ENCODE measurements at regions not wholly inside any gene's neighbourhood (a gene's known extent, or its start where the extent isn't known, plus 50 kb on each side); places are given as distances from the start of the nearest gene placed in this dataset.

DNA sequence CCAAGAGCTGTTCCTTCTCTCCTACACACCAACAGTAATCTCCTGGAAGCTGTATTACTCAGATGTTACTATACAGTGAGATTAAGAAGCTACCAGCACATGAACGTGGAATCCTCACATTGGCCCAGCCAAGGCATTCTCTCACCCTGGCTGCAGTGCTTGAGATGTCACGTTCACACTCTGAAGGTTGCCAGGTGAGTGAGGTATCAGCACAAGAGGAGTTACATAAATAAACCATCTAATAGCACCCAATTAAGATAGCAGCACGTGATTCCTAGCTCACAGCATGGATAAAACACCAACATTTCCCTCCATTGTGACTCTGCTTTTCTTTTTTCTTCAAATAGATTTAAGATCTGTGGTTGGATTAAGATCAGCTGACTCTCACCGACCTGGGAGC is 182.8 kb downstream of the PLPP3 start:
- Histone ChIP-seq H3K9me3 (replicated peaks) (peaks cover 4% of the 10 kb centered on the region; the same call in 1 of the 2 replicates), H3K4me1 (replicated peaks) (peaks cover 34% of the 10 kb centered on the region), H3K4me3 (no peak overlapping the region), H3K36me3 (no peaks in the 10 kb centered on the region), H3K27ac (no peak overlapping the region), H3K27me3 (replicated peaks) (no peaks in the 10 kb centered on the region)
- DNase-seq (ENCODE audit: low read depth in 1 of 2, low spot score in 2 of 2), result no peak

DNA sequence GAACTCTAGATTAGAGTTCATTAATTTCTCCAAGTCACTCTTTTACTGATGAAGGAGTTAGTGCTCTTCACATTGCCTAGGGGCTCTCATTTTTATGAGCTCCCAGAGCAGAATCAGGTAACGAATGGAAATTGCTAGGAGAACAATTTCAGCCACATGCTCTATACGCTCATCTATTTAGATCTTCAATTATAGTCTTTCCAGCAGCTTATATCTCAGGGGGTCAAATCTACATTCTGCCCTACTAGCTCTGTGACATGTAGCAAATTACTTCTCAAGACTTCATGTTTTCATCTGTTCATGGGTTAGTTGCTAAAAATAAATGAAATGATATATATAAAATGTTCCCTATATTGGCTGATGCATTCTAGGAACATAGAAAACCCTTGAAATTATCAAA is 183.6 kb downstream of the PLPP3 start:
- DNase-seq (ENCODE audit: low read depth in 1 of 2, low spot score in 2 of 2), result no peak
- Histone ChIP-seq H3K4me3 (no peak overlapping the region), H3K4me1 (replicated peaks) (peaks cover 31% of the 10 kb centered on the region), H3K36me3 (no peaks in the 10 kb centered on the region), H3K9me3 (replicated peaks) (peaks cover 4% of the 10 kb centered on the region; the same call in 1 of the 2 replicates), H3K27ac (no peak overlapping the region), H3K27me3 (replicated peaks) (no peaks in the 10 kb centered on the region)

DNA sequence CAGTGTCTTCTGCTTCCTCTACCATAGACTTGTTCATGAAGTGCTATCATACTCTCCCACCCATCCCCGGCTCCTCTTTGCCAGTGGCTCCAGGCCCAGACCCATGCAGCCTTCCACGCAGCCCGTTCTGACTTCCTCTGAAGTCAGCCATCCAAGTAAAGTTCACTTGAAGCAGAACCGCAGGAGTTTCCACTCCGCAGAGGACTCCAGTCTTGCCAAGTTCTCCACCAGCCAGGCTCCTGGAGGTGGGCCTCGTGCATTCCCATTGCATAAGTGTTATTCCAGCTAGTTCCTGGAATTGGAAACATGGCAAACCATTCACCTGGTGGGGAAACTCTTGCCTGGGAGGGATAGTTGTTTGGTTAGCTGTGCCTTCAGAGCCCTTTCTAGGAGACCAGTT is 185.1 kb downstream of the PLPP3 start:
- Histone ChIP-seq H3K27ac (no peak overlapping the region), H3K36me3 (no peaks in the 10 kb centered on the region), H3K9me3 (replicated peaks) (no peaks in the 10 kb centered on the region), H3K27me3 (replicated peaks) (no peaks in the 10 kb centered on the region), H3K4me3 (no peak overlapping the region), H3K4me1 (replicated peaks) (peaks cover 16% of the 10 kb centered on the region)
- DNase-seq (ENCODE audit: low read depth in 1 of 2, low spot score in 2 of 2), result no peak

DNA sequence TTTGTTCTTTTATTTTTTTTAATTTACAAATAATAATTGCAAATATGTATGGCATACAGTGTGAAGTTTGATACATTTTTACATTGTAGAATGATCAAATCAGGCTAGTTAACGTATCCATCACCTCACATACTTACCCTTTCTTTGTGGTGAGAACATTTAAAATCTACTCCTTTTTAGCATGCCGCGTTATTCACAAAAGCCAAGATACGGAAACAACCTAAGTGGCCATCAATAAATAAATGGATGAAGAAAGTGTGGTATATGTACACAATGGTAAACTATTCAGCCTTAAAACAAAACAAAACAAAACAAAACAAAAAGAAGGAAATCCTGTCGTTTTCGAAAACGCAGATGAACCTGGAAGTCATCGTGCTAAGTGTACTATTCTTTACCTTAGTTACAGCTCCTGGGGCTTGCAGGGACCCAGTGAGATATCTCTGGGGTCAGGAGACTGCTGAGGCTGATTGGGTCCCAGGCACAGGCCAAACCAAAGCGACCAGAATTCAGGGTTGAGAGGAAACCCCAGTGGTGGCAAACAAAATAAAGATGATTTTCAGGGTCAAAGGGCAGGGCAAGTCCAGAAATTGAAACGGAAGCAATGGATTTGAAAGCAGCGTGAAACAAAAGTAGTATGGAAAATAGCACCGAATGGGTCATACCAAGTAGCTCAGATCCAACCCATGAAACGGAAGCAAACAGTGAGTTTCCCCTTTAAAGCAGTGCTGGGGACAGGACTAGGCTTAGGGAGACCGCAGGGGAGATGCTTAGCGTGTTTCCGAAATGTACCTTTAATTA is 188.2 kb downstream of the PLPP3 start:
- H3K27me3 ChIP-seq (replicated peaks), result no peaks in the 10 kb centered on the region

DNA sequence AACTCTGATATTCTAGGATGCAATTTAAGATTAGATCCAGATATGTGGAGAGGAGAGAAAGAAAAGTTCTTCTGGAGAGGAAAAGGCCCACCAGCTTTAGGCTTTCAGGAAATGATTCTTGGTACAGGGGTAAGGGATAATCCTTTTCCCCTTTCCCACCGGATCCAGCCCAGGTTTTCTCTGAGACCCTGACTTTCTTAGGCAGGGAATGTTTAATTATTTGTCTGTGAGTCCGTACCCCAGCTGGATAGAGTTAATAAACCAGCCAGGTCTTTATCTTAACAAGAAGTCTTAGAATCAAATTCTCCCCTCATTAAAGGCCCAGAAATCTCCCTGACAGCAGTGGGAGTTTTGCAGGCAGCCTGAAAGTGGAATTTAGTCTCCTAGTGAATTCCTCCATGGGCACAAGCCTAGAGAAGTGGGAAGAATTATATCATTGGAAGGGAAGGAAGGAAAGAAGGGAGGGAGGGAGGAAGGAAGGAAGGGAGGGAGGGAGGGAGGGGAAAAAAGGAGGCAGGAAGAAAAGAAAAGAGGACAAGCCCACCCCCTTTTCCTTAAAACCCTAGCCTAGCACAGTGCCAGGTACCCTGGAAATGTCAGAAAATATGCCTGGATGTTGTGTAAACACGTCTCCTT is 189.0 kb downstream of the PLPP3 start:
- Histone ChIP-seq H3K9me3 (replicated peaks) (no peaks in the 10 kb centered on the region), H3K4me3 (no peak overlapping the region), H3K27me3 (replicated peaks) (no peaks in the 10 kb centered on the region), H3K36me3 (no peaks in the 10 kb centered on the region), H3K4me1 (replicated peaks) (no peaks in the 10 kb centered on the region), H3K27ac (no peak overlapping the region)
- DNase-seq (ENCODE audit: low read depth in 1 of 2, low spot score in 2 of 2), result no peak

More for the DNA sequence above, 188.2 kb downstream of the PLPP3 start:
- H3K4me1 ChIP-seq (replicated peaks), result no peaks in the 10 kb centered on the region
- H3K27ac ChIP-seq, result no peak overlapping the region
- DNase-seq (ENCODE audit: low read depth in 1 of 2, low spot score in 2 of 2), result no peak
- no peaks in the 10 kb centered on the region for H3K36me3 ChIP-seq
- no peaks in the 10 kb centered on the region for H3K9me3 ChIP-seq (replicated peaks)
- H3K4me3 ChIP-seq, result no peak overlapping the region

DNA sequence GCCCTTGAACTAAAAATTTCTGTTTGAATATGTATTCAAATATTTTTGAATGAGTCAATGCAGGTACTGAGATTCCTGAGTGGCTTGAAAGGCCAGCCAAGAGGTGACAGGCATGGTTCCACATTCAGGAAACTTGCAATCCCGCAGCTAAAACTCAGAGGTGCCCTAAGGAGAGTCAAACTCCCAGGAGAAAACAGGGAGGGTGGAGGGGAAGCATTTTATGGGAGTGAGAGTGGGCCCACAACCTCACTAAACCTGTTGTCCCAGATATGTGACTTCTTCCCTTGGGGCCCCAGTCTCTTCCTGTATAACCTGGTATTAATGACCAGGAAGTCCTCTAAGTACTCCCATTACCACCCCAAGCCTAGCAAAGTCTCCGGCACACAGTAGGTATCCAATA is 189.6 kb downstream of the PLPP3 start:
- Histone ChIP-seq H3K9me3 (replicated peaks) (no peaks in the 10 kb centered on the region), H3K27me3 (replicated peaks) (no peaks in the 10 kb centered on the region), H3K27ac (no peak overlapping the region), H3K36me3 (no peaks in the 10 kb centered on the region), H3K4me3 (no peak overlapping the region), H3K4me1 (replicated peaks) (no peaks in the 10 kb centered on the region)
- no peak for DNase-seq (ENCODE audit: low read depth in 1 of 2, low spot score in 2 of 2)

DNA sequence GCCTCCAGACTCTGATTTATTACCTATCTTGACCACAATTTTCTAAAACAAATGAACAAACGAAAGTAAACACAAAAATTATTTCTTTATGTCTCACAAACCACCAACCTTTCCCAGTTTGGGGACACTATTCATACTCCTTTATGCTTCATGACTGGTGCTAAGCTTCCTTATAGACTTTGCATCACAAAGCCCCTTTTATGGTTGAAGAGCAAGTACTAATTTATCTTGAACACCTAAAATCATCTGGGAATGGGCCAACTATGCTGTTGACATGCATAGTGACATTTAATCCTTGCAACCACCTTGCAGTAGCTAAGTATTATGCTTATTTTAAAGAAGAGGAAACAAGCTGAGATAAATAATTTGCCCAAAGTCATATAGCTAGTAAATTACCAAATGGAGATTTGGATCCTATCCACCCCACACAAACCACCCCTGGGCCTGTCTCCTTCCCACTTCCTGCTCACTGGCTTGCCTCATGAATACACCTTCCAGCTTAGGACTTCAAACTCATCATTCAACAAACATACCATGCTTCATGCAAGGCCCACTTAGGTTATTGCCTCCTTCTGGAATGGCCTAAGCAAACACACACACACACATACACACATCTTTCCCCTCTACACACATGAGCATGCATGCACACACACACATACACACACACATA is 192.2 kb downstream of the PLPP3 start:
- Histone ChIP-seq H3K36me3 (no peaks in the 10 kb centered on the region), H3K9me3 (replicated peaks) (no peaks in the 10 kb centered on the region), H3K27ac (no peak overlapping the region), H3K27me3 (replicated peaks) (no peaks in the 10 kb centered on the region), H3K4me3 (no peak overlapping the region), H3K4me1 (replicated peaks) (no peaks in the 10 kb centered on the region)
- no peak for DNase-seq (ENCODE audit: low read depth in 1 of 2, low spot score in 2 of 2)

DNA sequence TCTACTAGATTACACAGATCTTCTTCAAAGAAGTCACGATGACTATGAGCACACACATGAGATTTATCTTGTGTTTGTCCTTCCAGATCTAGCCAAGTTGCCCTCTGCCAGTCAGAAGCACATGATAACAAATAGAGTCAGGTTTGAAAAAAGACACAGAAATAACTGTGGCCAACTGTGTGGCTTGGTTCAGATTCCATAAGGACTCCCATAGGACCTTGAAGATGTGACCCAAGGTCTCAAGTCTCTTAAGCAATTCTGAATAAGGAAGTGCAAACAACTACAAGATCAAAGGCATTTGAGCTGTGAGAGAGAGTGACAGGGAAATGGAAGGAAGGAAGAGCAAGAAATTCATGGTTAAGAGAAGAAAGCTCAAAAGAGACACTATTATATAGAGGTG is 194.0 kb downstream of the PLPP3 start:
- DNase-seq (ENCODE audit: low read depth in 1 of 2, low spot score in 2 of 2), result no peak
- no peaks in the 10 kb centered on the region for H3K36me3 ChIP-seq
- H3K27ac ChIP-seq, result no peak overlapping the region
- no peaks in the 10 kb centered on the region for H3K27me3 ChIP-seq (replicated peaks)
- H3K4me3 ChIP-seq, result no peak overlapping the region
- H3K4me1 ChIP-seq (replicated peaks), result no peaks in the 10 kb centered on the region
- no peaks in the 10 kb centered on the region for H3K9me3 ChIP-seq (replicated peaks)

DNA sequence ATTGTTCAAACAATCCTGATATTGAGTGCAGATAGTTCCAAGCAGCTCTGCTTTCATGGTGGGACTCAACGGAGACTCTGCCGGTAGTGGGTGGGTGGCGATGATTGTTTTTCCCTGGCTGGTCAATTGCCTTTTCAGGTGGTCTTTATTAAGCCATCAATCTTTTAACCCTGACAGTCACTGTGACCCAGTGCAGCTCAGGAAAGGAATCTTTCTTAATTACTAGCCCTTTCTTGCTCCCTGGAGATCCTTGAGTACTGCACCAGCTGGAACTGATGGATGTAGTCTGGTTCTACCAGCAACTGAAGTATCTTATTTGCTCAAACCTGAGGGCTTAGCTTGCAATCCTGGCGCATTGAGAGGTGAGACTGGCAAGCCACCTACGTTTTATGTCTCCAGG is 196.4 kb downstream of the PLPP3 start:
- Histone ChIP-seq H3K27me3 (replicated peaks) (no peaks in the 10 kb centered on the region), H3K36me3 (no peaks in the 10 kb centered on the region), H3K4me1 (replicated peaks) (no peaks in the 10 kb centered on the region), H3K27ac (no peak overlapping the region), H3K9me3 (replicated peaks) (no peaks in the 10 kb centered on the region), H3K4me3 (no peak overlapping the region)
- no peak for DNase-seq (ENCODE audit: low read depth in 1 of 2, low spot score in 2 of 2)

DNA sequence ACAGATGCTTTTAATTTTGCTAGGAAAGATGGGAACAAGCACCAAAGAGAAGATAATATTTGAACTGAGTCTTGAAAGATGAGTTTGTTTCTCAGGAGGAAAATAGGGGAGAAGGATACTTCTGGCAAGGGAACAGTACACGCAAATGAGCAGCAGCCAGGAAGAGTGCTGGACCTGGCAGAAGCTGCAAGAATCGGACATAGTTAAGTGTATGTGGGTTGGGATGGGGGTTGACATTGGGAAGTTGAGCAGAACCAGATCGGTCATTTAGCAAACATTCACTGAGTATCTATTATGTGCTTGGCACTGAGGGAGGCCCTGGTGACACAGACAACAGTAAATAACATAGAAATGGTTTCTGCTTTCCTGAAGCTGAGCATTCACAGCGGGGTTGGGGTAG is 198.8 kb downstream of the PLPP3 start:
- Histone ChIP-seq H3K27me3 (replicated peaks) (no peaks in the 10 kb centered on the region), H3K36me3 (no peaks in the 10 kb centered on the region), H3K4me1 (replicated peaks) (peaks cover 12% of the 10 kb centered on the region), H3K27ac (no peak overlapping the region), H3K9me3 (replicated peaks) (no peaks in the 10 kb centered on the region), H3K4me3 (no peak overlapping the region)
- no peak for DNase-seq (ENCODE audit: low read depth in 1 of 2, low spot score in 2 of 2)

DNA sequence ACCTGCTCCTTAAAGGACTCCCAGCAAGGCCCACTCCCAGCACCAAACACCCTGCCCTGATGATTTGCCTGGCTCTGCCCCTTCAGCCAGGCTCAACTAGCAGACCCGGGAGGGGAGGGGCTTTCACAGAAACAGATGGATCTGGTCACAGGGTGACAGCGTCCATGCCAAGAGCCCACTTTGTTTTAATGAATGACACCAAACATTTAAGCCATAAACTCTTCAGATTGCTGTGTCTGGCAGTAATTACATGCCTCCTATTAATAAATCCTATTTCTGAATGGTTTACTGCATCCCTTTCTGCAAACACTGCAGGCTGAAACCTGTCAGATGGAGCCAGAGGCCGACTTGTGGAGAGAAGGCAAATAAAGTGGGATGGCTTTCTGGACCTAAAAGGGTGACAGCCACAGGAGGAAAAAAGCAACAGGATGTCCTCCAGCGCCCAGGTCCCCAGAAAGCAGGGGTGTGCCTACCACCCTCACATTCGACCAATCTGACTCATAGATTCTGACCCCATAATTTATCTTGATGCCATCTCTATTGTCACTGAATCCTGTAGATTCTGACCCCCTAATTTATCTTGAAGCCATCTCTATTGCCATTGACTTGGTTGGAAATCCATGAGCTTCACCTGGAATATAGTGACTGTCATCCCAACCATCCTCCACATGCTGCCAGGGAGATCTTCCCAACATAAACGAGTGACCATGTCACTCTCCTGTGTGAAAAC is 200.9 kb downstream of the PLPP3 start:
- Histone ChIP-seq H3K9me3 (replicated peaks) (no peaks in the 10 kb centered on the region), H3K36me3 (no peaks in the 10 kb centered on the region), H3K4me1 (replicated peaks) (peaks cover 26% of the 10 kb centered on the region), H3K27ac (no peak overlapping the region), H3K4me3 (no peak overlapping the region), H3K27me3 (replicated peaks) (no peaks in the 10 kb centered on the region)
- DNase-seq (ENCODE audit: low read depth in 1 of 2, low spot score in 2 of 2), result no peak

DNA sequence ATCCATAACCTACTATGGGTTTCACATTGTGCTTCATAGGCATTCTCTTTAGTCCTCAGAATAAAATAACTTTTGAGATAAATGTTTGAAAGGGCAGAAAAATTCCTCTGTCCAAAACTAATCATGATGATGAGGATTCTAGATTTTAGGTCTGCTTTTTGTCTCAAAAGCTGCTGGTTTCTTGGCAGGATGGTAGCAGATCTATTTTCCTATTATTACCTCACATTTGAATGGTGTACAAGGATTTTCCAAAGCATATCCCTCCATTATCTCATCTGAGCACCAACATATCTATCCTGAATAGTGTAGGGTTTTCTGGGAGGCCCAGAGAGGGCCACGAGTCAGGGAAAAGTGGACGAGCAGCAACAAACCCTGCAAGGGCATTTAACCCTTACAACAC is 201.9 kb downstream of the PLPP3 start:
- DNase-seq (ENCODE audit: low read depth in 1 of 2, low spot score in 2 of 2), result no peak
- H3K4me1 ChIP-seq (replicated peaks), result peaks cover 26% of the 10 kb centered on the region
- H3K27me3 ChIP-seq (replicated peaks), result no peaks in the 10 kb centered on the region
- H3K9me3 ChIP-seq (replicated peaks), result no peaks in the 10 kb centered on the region
- no peak overlapping the region for H3K4me3 ChIP-seq
- H3K27ac ChIP-seq, result no peak overlapping the region
- no peaks in the 10 kb centered on the region for H3K36me3 ChIP-seq

DNA sequence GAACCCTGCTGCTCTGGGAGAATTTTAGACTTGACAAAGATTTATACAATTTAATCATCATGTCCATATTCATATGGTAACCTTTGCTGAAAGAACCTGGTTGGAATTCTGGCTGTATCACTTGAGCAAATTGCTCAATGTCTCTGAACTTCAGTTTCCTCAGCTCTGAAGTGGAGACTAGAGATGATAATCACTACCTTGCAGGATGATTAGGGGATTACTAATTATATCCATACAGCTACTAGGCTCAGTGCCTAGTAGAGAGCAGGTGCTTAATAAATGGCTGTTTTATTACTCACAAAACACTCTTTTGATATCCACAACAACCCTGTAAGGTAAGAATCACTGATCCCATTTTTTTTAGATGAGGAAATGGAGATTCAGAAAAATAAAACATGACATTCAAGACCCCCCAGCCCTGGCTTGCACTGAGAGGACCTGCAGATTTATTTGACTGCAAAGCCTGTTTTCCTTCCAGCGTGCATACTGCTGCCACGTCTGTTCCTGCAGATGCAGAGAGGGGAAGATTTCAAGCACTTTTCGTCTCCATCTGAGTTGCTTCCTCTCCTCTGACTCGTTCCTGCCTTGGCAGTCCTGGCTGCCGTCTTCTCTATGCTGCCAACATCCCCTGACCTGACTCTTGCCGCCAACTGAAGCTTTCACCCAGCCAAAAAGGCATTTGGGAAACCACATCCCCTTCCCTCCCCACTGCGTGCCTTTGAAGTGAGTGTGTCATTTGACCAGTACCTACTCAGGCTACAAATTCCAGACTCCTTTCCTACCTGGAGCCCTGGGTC is 203.0 kb downstream of the PLPP3 start:
- Histone ChIP-seq H3K36me3 (no peaks in the 10 kb centered on the region), H3K27me3 (replicated peaks) (no peaks in the 10 kb centered on the region), H3K9me3 (replicated peaks) (no peaks in the 10 kb centered on the region), H3K4me3 (no peak overlapping the region), H3K4me1 (replicated peaks) (peaks cover 26% of the 10 kb centered on the region), H3K27ac (no peak overlapping the region)
- DNase-seq (ENCODE audit: low read depth in 1 of 2, low spot score in 2 of 2), result no peak

All from SJSA1 (cell line).